ENCODE measurements at regions not wholly inside any gene's neighbourhood (a gene's known extent, or its start where the extent isn't known, plus 50 kb on each side); places are given as distances from the start of the nearest gene placed in this dataset.

- no peaks in the 10 kb centered on the region for H4K20me1 ChIP-seq (ENCODE audit: insufficient read depth, low read length)
- ATAC-seq (ENCODE audit: insufficient read depth, low read depth): no peak
- no peak overlapping the region for H3K27ac ChIP-seq (ENCODE audit: low read length)
- H3K79me2 ChIP-seq (ENCODE audit: insufficient read depth, low read length): no peaks in the 10 kb centered on the region
- H3K36me3 ChIP-seq (ENCODE audit: insufficient read depth, low read length): no peaks in the 10 kb centered on the region
- H3K9ac ChIP-seq (ENCODE audit: low read depth, low read length): no peak overlapping the region
- no peak for TF ChIP-seq EZH2 (IDR thresholded peaks at IDR 0.05; ENCODE audit: borderline replicate concordance, low read depth, low read length, severe bottlenecking)
- TF ChIP-seq, protein P1, sequence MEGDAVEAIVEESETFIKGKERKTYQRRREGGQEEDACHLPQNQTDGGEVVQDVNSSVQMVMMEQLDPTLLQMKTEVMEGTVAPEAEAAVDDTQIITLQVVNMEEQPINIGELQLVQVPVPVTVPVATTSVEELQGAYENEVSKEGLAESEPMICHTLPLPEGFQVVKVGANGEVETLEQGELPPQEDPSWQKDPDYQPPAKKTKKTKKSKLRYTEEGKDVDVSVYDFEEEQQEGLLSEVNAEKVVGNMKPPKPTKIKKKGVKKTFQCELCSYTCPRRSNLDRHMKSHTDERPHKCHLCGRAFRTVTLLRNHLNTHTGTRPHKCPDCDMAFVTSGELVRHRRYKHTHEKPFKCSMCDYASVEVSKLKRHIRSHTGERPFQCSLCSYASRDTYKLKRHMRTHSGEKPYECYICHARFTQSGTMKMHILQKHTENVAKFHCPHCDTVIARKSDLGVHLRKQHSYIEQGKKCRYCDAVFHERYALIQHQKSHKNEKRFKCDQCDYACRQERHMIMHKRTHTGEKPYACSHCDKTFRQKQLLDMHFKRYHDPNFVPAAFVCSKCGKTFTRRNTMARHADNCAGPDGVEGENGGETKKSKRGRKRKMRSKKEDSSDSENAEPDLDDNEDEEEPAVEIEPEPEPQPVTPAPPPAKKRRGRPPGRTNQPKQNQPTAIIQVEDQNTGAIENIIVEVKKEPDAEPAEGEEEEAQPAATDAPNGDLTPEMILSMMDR (IDR thresholded peaks at IDR 0.05; ENCODE audit: borderline replicate concordance, extremely low read depth, low read length, poor library complexity, severe bottlenecking): no peak
- H2AFZ ChIP-seq (ENCODE audit: low read depth, low read length): no peak overlapping the region
- no peak for DNase-seq
- H3K9me3 ChIP-seq (ENCODE audit: insufficient read depth, low read length, severe bottlenecking): no peaks in the 10 kb centered on the region
- H3K4me2 ChIP-seq (ENCODE audit: insufficient read depth, low read length): no peak overlapping the region
- H3K27me3 ChIP-seq (ENCODE audit: insufficient read depth, low read length, poor library complexity): peaks cover 4% of the 10 kb centered on the region
- H3K4me3 ChIP-seq (ENCODE audit: low read depth in 1 of 2, low read length in 2 of 2): no peak overlapping the region
- no peaks in the 10 kb centered on the region for H3K4me1 ChIP-seq (ENCODE audit: insufficient read depth, low read length)
Observed at GRCh38 chr20:9923648-9924047, 84.8 kb upstream of the PAK5 start.

DNA sequence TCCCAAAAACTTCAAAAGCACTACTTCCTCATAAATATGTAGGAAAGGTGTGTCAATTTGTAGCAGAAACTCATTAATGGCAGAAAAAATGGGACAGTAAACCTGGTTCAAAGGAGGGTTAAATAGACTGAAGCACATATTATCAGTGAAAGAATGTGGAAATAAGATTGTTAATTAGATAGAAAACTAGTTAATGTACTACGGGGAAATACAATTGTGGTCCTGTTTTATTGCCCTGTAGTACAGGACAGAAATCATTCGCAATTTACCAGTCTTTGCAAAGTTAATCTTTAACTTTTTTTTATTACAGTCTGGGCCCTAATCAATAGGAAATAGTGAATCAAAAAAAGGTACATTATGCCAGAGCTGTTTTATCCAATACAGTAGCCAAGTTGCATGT lies 82.0 kb upstream of the PAK5 start:
- Histone ChIP-seq H3K4me3 (ENCODE audit: low read depth in 1 of 2, low read length in 2 of 2) (no peak overlapping the region), H3K36me3 (ENCODE audit: insufficient read depth, low read length) (no peaks in the 10 kb centered on the region), H3K9ac (ENCODE audit: low read depth, low read length) (no peak overlapping the region), H3K4me1 (ENCODE audit: insufficient read depth, low read length) (no peaks in the 10 kb centered on the region), H3K79me2 (ENCODE audit: insufficient read depth, low read length) (no peaks in the 10 kb centered on the region), H3K4me2 (ENCODE audit: insufficient read depth, low read length) (no peak overlapping the region), H4K20me1 (ENCODE audit: insufficient read depth, low read length) (no peaks in the 10 kb centered on the region), H3K9me3 (ENCODE audit: insufficient read depth, low read length, severe bottlenecking) (no peaks in the 10 kb centered on the region), H3K27ac (ENCODE audit: low read length) (no peak overlapping the region), H3K27me3 (ENCODE audit: insufficient read depth, low read length, poor library complexity) (peaks cover 7% of the 10 kb centered on the region), H2AFZ (ENCODE audit: low read depth, low read length) (no peak overlapping the region)
- no peak for DNase-seq
- no peak for TF ChIP-seq EZH2 (IDR thresholded peaks at IDR 0.05; ENCODE audit: borderline replicate concordance, low read depth, low read length, severe bottlenecking)
- TF ChIP-seq, protein P1 (IDR thresholded peaks at IDR 0.05; ENCODE audit: borderline replicate concordance, extremely low read depth, low read length, poor library complexity, severe bottlenecking): no peak
- ATAC-seq (ENCODE audit: insufficient read depth, low read depth): no peak

DNA sequence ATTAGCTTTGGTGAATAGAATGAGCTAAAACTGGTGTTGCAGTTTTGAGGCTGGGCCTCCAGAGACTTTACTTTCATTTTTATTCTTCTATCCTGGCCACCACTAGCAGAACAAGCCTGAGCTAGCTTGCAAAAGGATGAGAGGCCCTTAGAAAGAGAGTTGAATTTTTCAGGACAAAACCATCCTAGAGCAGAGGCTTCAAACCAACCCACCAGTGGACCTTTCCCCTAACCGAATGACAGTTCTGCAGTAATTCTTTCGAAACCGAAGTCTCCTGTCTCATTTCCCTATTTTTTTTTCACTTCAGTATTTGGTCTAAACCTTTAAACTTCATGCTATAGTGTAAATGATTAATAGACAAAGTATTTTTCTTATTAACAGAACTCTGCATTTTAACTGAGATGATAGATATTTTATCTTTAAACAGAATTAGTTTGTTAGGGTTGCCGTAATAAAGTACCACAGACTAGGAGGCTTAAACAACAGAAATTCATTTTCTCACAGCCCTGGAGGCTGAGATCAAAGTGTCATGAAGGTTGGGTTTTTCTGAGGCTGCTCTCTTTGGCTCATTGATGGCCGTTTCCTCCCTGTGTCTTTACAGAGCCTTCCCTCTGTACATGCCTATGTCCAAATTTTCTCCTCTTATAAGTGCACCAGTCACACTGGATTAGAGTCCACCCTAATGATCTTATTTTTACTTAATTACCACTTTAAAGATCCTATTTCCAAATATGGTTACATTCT lies 80.6 kb upstream of the PAK5 start:
- no peak for DNase-seq
- Histone ChIP-seq H3K36me3 (ENCODE audit: insufficient read depth, low read length) (no peaks in the 10 kb centered on the region), H3K9me3 (ENCODE audit: insufficient read depth, low read length, severe bottlenecking) (no peaks in the 10 kb centered on the region), H3K4me3 (ENCODE audit: low read depth in 1 of 2, low read length in 2 of 2) (no peak overlapping the region), H3K27ac (ENCODE audit: low read length) (no peak overlapping the region), H3K4me2 (ENCODE audit: insufficient read depth, low read length) (no peak overlapping the region), H3K79me2 (ENCODE audit: insufficient read depth, low read length) (no peaks in the 10 kb centered on the region), H3K9ac (ENCODE audit: low read depth, low read length) (no peak overlapping the region), H3K4me1 (ENCODE audit: insufficient read depth, low read length) (no peaks in the 10 kb centered on the region), H2AFZ (ENCODE audit: low read depth, low read length) (no peak overlapping the region), H4K20me1 (ENCODE audit: insufficient read depth, low read length) (no peaks in the 10 kb centered on the region), H3K27me3 (ENCODE audit: insufficient read depth, low read length, poor library complexity) (peaks cover 7% of the 10 kb centered on the region)
- TF ChIP-seq EZH2 (IDR thresholded peaks at IDR 0.05; ENCODE audit: borderline replicate concordance, low read depth, low read length, severe bottlenecking): no peak
- TF ChIP-seq, protein P1 (IDR thresholded peaks at IDR 0.05; ENCODE audit: borderline replicate concordance, extremely low read depth, low read length, poor library complexity, severe bottlenecking): no peak
- ATAC-seq (ENCODE audit: insufficient read depth, low read depth): no peak

Data from DND-41 (cell line).